H4 (cell line): ENCODE measurements at regions not wholly inside any gene's neighbourhood (a gene's known extent, or its start where the extent isn't known, plus 50 kb on each side); places are given as distances from the start of the nearest gene placed in this dataset.

Experiments
- DNase-seq: peaks from one replicate; pipeline ENCODE4 v3.0.0-alpha.2; 2015; ENCODE audit warnings: low spot score

GRCh38 chr1:13878021-13878420, 178.0 kb downstream of the PRDM2 start:
- DNase-seq, result no peak

- no peak for DNase-seq
These were observed 178.5 kb downstream of the PRDM2 start for GRCh38 chr1:13878451-13878850.

- no peak for DNase-seq
These were observed 181.5 kb downstream of the PRDM2 start for GRCh38 chr1:13881385-13882088.

GRCh38 chr1:13888351-13888986, 188.5 kb downstream of the PRDM2 start:
- DNase-seq, result no peak

GRCh38 chr1:13889495-13889894, 189.5 kb downstream of the PRDM2 start:
- DNase-seq, result no peak

GRCh38 chr1:13890766-13891165, 190.8 kb downstream of the PRDM2 start:
- no peak for DNase-seq

- no peak for DNase-seq
These were observed 192.2 kb downstream of the PRDM2 start for GRCh38 chr1:13892198-13892597.

- DNase-seq, result no peak
These were observed 192.8 kb downstream of the PRDM2 start for GRCh38 chr1:13892671-13893325.

GRCh38 chr1:13893409-13893821, 193.4 kb downstream of the PRDM2 start:
- DNase-seq, result no peak

- DNase-seq, result no peak
These were observed 196.9 kb downstream of the PRDM2 start for GRCh38 chr1:13896932-13897331.

- DNase-seq, result no peak
These were observed 198.4 kb downstream of the PRDM2 start for GRCh38 chr1:13898406-13898805.

GRCh38 chr1:13899856-13900255, 199.9 kb downstream of the PRDM2 start:
- DNase-seq, result no peak

GRCh38 chr1:13900583-13900982, 200.6 kb downstream of the PRDM2 start:
- DNase-seq, result no peak

- DNase-seq, result no peak
These were observed 201.1 kb downstream of the PRDM2 start for GRCh38 chr1:13901039-13901438.

GRCh38 chr1:13901597-13901996, 201.6 kb downstream of the PRDM2 start:
- DNase-seq, result no peak

- no peak for DNase-seq
These were observed 208.1 kb downstream of the PRDM2 start for GRCh38 chr1:13908128-13908527.

GRCh38 chr1:13911697-13912619, 212.0 kb downstream of the PRDM2 start:
- no peak for DNase-seq

GRCh38 chr1:13913396-13913795, 213.4 kb downstream of the PRDM2 start:
- DNase-seq, result no peak

GRCh38 chr1:13916530-13916929, 216.5 kb downstream of the PRDM2 start:
- DNase-seq, result no peak

- no peak for DNase-seq
These were observed 217.6 kb downstream of the PRDM2 start for GRCh38 chr1:13917607-13918006.

GRCh38 chr1:13918862-13919261, 218.9 kb downstream of the PRDM2 start:
- no peak for DNase-seq

- no peak for DNase-seq
These were observed 221.2 kb downstream of the PRDM2 start for GRCh38 chr1:13921190-13921589.
